Smooth muscle cell (in vitro differentiated cells): ENCODE measurements at regions not wholly inside any gene's neighbourhood (a gene's known extent, or its start where the extent isn't known, plus 50 kb on each side); places are given as distances from the start of the nearest gene placed in this dataset.
"Not testable (repeated sequence)": the region's sequence is repeated elsewhere in the genome, so short reads cannot be mapped to it uniquely, and the experiment has no call there.

Experiments
- DNase-seq: peaks from one replicate; lab custom pipeline; 2025; ENCODE audit not compliant: unreplicated experiment; lab: John Stamatoyannopoulos, UW
- H2AFZ ChIP-seq: fragments of 200-600 bp; sonication (generic); 2 replicates; pipeline ENCODE4 v1.6.0; 2016; ENCODE audit warnings: antibody characterized with exemption, low read depth, mild to moderate bottlenecking
- H3F3A ChIP-seq: fragments of 200-600 bp; sonication (generic); 2 replicates; pipeline ENCODE4 v1.6.0; 2017; ENCODE audit warnings: antibody characterized with exemption, low read depth
- H3K27ac ChIP-seq: fragments of 200-600 bp; sonication (generic); 2 replicates; pipeline ENCODE4 v1.5.1; 2016; ENCODE audit warnings: low read depth, mild to moderate bottlenecking
- H3K27me3 ChIP-seq: fragments of 200-600 bp; sonication (generic); 2 replicates; pipeline ENCODE4 v1.6.1; 2016; ENCODE audit warnings: low read depth, mild to moderate bottlenecking
- H3K36me3 ChIP-seq: fragments of 200-600 bp; sonication (generic); 2 replicates; pipeline ENCODE4 v1.5.1; 2016; ENCODE audit warnings: low read depth
- H3K4me1 ChIP-seq: fragments of 200-600 bp; sonication (generic); 2 replicates; pipeline ENCODE4 v1.5.1; 2016; ENCODE audit warnings: low read depth
- H3K4me2 ChIP-seq: fragments of 200-600 bp; sonication (generic); 2 replicates; pipeline ENCODE4 v1.6.0; 2016; ENCODE audit warnings: mild to moderate bottlenecking
- H3K4me3 ChIP-seq: fragments of 200-600 bp; sonication (generic); 2 replicates; pipeline ENCODE4 v1.5.1; 2016; ENCODE audit warnings: mild to moderate bottlenecking
- H3K79me2 ChIP-seq: fragments of 200-600 bp; sonication (generic); 2 replicates; pipeline ENCODE4 v1.6.0; 2016; ENCODE audit warnings: low read depth, mild to moderate bottlenecking
- H3K9ac ChIP-seq: fragments of 200-600 bp; sonication (generic); 2 replicates; pipeline ENCODE4 v1.6.0; 2016; ENCODE audit warnings: low read depth
- H3K9me3 ChIP-seq: fragments of 200-600 bp; sonication (generic); replicated peaks from 2 replicates; pipeline ENCODE4 v1.5.1; 2016; ENCODE audit warnings: low read depth
- H4K20me1 ChIP-seq: fragments of 200-600 bp; sonication (generic); 2 replicates; pipeline ENCODE4 v1.6.0; 2016; ENCODE audit warnings: low read depth
- WGBS: methylation state at CpG from one replicate; pipeline ENCODE4 v1.1.7; 2016; ENCODE audit warnings: low lambda C conversion rate; 5-methylcytosine and 5-hydroxymethylcytosine counted together
- TF ChIP-seq, protein P1 (sequence below): fragments of 200-600 bp; sonication (generic); IDR thresholded peaks from 2 replicates; pipeline ENCODE4 v1.5.1; 2017; ENCODE audit warnings: borderline replicate concordance, mild to moderate bottlenecking, antibody characterized with exemption; ENCODE audit not compliant: insufficient read depth, poor library complexity, severe bottlenecking

DNA sequence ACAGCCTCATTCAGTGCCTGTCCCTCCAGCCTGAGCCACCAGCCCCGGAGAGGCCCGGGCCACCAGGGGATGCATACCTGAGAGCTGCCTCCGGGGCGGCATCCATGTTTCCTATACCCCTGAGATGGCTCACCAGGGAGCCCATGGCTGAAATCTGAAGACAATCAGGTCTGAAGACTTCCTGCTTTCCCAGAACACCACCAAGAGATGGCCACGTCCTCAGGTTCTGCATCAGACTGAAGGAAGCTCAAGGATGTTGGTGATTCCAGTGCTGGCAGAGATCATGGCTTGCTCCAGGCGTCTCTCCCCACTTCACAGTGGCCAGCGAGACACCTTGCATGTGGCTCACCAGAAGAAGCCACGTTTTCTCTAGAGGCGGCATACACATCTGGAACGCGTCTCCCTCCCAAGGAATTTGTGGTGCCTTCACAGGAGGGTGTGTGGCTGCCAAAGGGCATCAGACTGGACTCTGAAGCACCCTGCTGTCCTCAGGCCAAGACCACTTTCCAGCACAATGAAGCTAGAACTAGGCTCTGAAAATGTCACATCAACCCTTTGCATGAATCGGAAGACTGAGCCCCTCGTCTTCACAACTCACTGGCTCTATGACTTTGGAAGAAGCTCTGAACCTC is 170.7 kb upstream of the IRF2BP2 start:
- TF ChIP-seq, protein P1, sequence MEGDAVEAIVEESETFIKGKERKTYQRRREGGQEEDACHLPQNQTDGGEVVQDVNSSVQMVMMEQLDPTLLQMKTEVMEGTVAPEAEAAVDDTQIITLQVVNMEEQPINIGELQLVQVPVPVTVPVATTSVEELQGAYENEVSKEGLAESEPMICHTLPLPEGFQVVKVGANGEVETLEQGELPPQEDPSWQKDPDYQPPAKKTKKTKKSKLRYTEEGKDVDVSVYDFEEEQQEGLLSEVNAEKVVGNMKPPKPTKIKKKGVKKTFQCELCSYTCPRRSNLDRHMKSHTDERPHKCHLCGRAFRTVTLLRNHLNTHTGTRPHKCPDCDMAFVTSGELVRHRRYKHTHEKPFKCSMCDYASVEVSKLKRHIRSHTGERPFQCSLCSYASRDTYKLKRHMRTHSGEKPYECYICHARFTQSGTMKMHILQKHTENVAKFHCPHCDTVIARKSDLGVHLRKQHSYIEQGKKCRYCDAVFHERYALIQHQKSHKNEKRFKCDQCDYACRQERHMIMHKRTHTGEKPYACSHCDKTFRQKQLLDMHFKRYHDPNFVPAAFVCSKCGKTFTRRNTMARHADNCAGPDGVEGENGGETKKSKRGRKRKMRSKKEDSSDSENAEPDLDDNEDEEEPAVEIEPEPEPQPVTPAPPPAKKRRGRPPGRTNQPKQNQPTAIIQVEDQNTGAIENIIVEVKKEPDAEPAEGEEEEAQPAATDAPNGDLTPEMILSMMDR = no peak
- 88% methylated on average over 13 of the region's 13 CpGs for WGBS

DNA sequence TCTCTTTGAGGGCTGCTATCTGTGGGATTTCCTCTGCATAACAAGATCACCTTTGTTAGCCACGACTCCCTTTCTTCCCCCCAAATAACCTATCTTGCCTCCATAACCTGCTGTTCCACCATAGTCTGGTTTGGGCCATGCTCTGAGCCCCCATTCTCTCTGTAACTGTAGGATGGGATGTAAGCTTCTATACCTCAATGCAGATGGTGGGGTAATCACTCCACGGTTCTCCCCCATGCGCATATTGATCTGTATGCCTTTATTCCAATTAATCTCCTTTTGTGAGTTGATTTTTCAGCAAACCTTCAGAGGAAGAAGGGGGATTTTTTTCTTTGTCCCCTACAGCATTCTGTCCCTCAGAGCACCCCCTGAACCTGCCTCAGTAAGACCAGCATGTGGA is 170.1 kb upstream of the IRF2BP2 start:
- Histone ChIP-seq H3K27me3 (peaks cover 3% of the 10 kb centered on the region), H3K27ac (no peak overlapping the region), H4K20me1 (no peaks in the 10 kb centered on the region), H3K4me1 (peaks cover 11% of the 10 kb centered on the region), H3K9me3 (no peaks in the 10 kb centered on the region), H2AFZ (no peak overlapping the region), H3F3A (no peaks in the 10 kb centered on the region), H3K79me2 (no peaks in the 10 kb centered on the region), H3K4me3 (no peak overlapping the region), H3K9ac (no peak overlapping the region), H3K36me3 (no peaks in the 10 kb centered on the region), H3K4me2 (no peak overlapping the region)
- no peak for DNase-seq
- TF ChIP-seq, protein P1 = no peak
- WGBS = 85% methylated on average over 3 of the region's 3 CpGs

More for the DNA sequence above, 170.7 kb upstream of the IRF2BP2 start:
- Histone ChIP-seq H3F3A (no peaks in the 10 kb centered on the region), H3K79me2 (no peaks in the 10 kb centered on the region), H3K9ac (no peak overlapping the region), H3K36me3 (no peaks in the 10 kb centered on the region), H3K9me3 (no peaks in the 10 kb centered on the region), H3K4me1 (peaks cover 16% of the 10 kb centered on the region), H2AFZ (no peak overlapping the region), H3K27ac (no peak overlapping the region), H3K4me3 (no peak overlapping the region), H3K27me3 (peaks cover 3% of the 10 kb centered on the region), H3K4me2 (no peak overlapping the region), H4K20me1 (no peaks in the 10 kb centered on the region)
- no peak for DNase-seq

DNA sequence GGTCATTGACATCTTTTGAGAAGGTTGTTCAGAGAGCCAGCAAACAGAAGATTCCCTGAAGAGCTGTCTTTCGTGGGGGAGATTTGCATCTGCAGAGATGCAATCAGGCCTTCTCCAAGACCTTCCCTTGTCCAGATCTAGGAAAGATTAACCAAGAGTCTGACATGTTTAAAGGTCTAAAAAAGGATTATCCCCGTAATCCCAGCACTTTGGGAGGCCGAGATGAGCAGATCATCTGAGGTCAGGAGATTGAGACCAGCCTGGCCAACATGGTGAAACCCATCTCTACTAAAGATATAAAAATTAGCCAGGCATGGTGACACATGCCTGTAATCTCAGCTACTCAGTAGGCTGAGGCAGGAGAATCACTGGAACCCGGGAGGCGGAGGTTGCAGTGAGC is 169.6 kb upstream of the IRF2BP2 start:
- not testable (repeated sequence) for H3K4me1 ChIP-seq, H3K27me3 ChIP-seq, H3K9ac ChIP-seq, H3K27ac ChIP-seq, H3K36me3 ChIP-seq, H4K20me1 ChIP-seq, H3K79me2 ChIP-seq, H3K4me3 ChIP-seq, DNase-seq, H2AFZ ChIP-seq, H3K4me2 ChIP-seq, H3K9me3 ChIP-seq, H3F3A ChIP-seq
- 85% methylated on average over 5 of the region's 5 CpGs for WGBS

DNA sequence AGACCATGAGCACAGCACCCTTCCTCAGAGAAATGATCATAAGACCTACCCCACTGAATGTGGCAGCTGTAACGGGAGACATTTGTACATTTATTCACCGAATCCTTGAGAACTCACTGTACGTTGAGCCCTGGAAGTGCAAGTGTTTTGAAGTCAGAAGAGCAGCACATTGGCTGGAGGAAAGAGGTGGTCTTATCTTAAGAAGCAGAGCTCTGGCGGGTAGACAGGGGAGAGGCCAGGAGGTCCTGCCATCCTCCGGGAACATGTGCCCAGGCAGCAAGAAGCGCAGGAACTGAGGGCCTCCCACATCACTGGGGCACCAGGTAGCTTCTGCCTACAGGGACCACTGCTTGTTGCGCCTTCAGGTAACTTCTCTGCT is 169.2 kb upstream of the IRF2BP2 start:
- H3K4me3 ChIP-seq = no peak overlapping the region
- H3F3A ChIP-seq = no peaks in the 10 kb centered on the region
- TF ChIP-seq, protein P1 = no peak
- H3K4me2 ChIP-seq = no peak overlapping the region
- peaks cover 10% of the 10 kb centered on the region for H3K4me1 ChIP-seq
- no peaks in the 10 kb centered on the region for H3K79me2 ChIP-seq
- no peaks in the 10 kb centered on the region for H3K9me3 ChIP-seq
- peaks cover 3% of the 10 kb centered on the region for H3K27me3 ChIP-seq
- DNase-seq = no peak
- H4K20me1 ChIP-seq = no peaks in the 10 kb centered on the region
- H3K27ac ChIP-seq = no peak overlapping the region
- WGBS = 82% methylated on average over 7 of the region's 7 CpGs
- H3K9ac ChIP-seq = no peak overlapping the region
- no peak overlapping the region for H2AFZ ChIP-seq
- H3K36me3 ChIP-seq = no peaks in the 10 kb centered on the region
